ENCODE measurements at regions not wholly inside any gene's neighbourhood (a gene's known extent, or its start where the extent isn't known, plus 50 kb on each side); places are given as distances from the start of the nearest gene placed in this dataset.

DNA sequence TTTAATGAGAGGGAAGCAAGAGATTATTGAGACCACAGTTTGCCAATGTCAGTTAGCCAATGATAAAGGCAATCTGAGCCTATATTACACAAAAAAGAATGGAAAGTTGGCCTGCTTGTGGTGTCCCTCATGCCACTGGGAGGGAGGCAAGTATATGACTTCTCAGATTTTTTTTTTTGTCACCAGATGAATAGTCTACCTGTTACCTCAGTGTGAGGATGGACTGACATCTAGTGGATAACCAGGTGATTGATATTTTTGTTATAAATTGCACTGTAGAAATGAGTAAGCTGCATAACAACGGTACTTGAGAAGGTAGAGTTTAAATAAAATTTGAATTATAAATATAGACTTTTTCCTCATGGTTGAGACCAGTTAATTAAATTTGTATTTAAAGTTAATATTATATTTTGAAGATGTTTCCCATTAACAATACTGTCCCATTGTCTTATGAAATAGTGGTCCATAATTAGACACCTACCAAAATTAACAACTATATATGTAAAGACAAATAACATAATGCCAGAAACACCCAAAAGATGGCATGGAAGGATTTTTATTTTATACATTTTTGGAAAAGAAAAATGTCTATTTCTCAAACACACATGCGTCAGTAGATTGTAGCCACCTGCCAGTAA is 237.8 kb upstream of the GADL1 start:
- Histone ChIP-seq H3K4me1 (peaks cover 4% of the 10 kb centered on the region), H4K20me1 (ENCODE audit: low read depth) (no peaks in the 10 kb centered on the region), H3K27ac (no peak overlapping the region), H3K4me3 (no peak overlapping the region), H3K27me3 (peaks cover 6% of the 10 kb centered on the region), H3F3A (ENCODE audit: low read depth) (peaks cover 4% of the 10 kb centered on the region), H3K79me2 (ENCODE audit: low read depth) (no peaks in the 10 kb centered on the region), H3K36me3 (no peaks in the 10 kb centered on the region), H3K9ac (no peak overlapping the region), H2AFZ (replicated peaks) (no peak overlapping the region), H3K4me2 (no peak overlapping the region), H3K9me3 (ENCODE audit: low read depth) (no peaks in the 10 kb centered on the region)
- Mint-ChIP-seq H3K27me3 (ENCODE audit: insufficient read depth, low read depth) (no peaks in the 10 kb centered on the region), H3K4me3 (no peak overlapping the region), H3K36me3 (no peaks in the 10 kb centered on the region), H3K27ac (no peak overlapping the region), H3K4me1 (no peaks in the 10 kb centered on the region), H3K9me3 (no peaks in the 10 kb centered on the region)
- peak; percentile 37 for DNase-seq (ENCODE audit: low spot score)
- TF ChIP-seq EZH2phosphoT487 (IDR thresholded peaks at IDR 0.05) (no peak), EZH2 (IDR thresholded peaks at IDR 0.05) (no peak)
- TF ChIP-seq, protein P1, sequence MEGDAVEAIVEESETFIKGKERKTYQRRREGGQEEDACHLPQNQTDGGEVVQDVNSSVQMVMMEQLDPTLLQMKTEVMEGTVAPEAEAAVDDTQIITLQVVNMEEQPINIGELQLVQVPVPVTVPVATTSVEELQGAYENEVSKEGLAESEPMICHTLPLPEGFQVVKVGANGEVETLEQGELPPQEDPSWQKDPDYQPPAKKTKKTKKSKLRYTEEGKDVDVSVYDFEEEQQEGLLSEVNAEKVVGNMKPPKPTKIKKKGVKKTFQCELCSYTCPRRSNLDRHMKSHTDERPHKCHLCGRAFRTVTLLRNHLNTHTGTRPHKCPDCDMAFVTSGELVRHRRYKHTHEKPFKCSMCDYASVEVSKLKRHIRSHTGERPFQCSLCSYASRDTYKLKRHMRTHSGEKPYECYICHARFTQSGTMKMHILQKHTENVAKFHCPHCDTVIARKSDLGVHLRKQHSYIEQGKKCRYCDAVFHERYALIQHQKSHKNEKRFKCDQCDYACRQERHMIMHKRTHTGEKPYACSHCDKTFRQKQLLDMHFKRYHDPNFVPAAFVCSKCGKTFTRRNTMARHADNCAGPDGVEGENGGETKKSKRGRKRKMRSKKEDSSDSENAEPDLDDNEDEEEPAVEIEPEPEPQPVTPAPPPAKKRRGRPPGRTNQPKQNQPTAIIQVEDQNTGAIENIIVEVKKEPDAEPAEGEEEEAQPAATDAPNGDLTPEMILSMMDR (IDR thresholded peaks at IDR 0.05): peak; percentile 64

DNA sequence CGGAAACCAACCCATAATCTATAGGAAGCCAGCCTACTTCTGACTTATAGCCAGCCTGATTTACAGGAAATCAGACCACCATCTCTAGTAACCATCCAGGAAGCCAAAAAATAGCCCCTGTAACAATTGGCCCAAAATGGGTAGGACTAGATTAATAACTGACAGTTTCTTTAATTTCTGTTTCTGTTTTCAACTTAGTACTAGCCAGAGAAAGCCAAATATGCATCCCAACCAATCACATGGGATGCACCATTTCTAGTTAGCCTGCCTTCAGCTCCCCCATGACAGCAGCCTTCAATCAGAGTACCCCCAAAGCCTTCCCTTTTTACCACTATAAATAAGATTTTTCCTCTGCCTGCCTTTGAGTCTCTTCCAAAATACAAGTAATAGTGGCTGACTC is 239.1 kb upstream of the GADL1 start:
- Histone ChIP-seq H4K20me1 (ENCODE audit: low read depth) (no peaks in the 10 kb centered on the region), H3K36me3 (no peaks in the 10 kb centered on the region), H3K9ac (no peak overlapping the region), H3K27me3 (peaks cover 6% of the 10 kb centered on the region), H3F3A (ENCODE audit: low read depth) (no peaks in the 10 kb centered on the region), H3K4me1 (no peaks in the 10 kb centered on the region), H3K4me3 (no peak overlapping the region), H3K4me2 (no peak overlapping the region), H2AFZ (replicated peaks) (no peak overlapping the region), H3K9me3 (ENCODE audit: low read depth) (no peaks in the 10 kb centered on the region), H3K79me2 (ENCODE audit: low read depth) (no peaks in the 10 kb centered on the region), H3K27ac (no peak overlapping the region)
- H3K4me3 Mint-ChIP-seq: no peak overlapping the region
- no peak for DNase-seq (ENCODE audit: low spot score)
- H3K27me3 Mint-ChIP-seq (ENCODE audit: insufficient read depth, low read depth): no peaks in the 10 kb centered on the region
- TF ChIP-seq EZH2 (IDR thresholded peaks at IDR 0.05) (no peak), EZH2phosphoT487 (IDR thresholded peaks at IDR 0.05) (no peak)
- TF ChIP-seq, protein P1 (IDR thresholded peaks at IDR 0.05): no peak
- no peaks in the 10 kb centered on the region for H3K9me3 Mint-ChIP-seq
- H3K4me1 Mint-ChIP-seq: peaks cover 5% of the 10 kb centered on the region
- no peak overlapping the region for H3K27ac Mint-ChIP-seq
- no peaks in the 10 kb centered on the region for H3K36me3 Mint-ChIP-seq

DNA sequence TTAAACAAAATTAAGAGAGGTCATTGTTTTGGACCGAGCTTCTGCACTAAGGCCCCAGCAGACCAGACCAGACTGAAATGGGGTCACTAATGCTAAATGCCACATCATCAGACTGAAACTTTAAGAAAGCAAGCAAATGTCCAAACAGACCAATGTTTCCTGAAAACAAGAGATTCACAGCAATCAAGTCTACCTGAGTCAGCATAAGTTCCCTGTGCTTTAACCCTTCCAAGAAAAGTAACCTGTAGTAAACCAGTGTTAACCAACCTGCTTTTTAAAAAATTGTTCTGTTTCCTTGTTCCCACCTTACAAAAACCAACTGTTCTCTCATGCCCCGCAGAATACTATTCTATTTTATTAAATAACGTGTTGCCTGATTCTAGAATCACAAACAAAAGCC is 241.1 kb upstream of the GADL1 start:
- TF ChIP-seq EZH2 (IDR thresholded peaks at IDR 0.05): no peak
- TF ChIP-seq EZH2phosphoT487 (IDR thresholded peaks at IDR 0.05): no peak
- TF ChIP-seq, protein P1 (IDR thresholded peaks at IDR 0.05): no peak
- Histone ChIP-seq H4K20me1 (ENCODE audit: low read depth) (no peaks in the 10 kb centered on the region), H3K79me2 (ENCODE audit: low read depth) (no peaks in the 10 kb centered on the region), H2AFZ (replicated peaks) (no peak overlapping the region), H3K27ac (no peak overlapping the region), H3K4me1 (no peaks in the 10 kb centered on the region), H3K27me3 (no peaks in the 10 kb centered on the region), H3F3A (ENCODE audit: low read depth) (no peaks in the 10 kb centered on the region), H3K4me3 (no peak overlapping the region), H3K9ac (no peak overlapping the region), H3K36me3 (no peaks in the 10 kb centered on the region), H3K4me2 (no peak overlapping the region), H3K9me3 (ENCODE audit: low read depth) (no peaks in the 10 kb centered on the region)
- Mint-ChIP-seq H3K27ac (no peak overlapping the region), H3K4me3 (no peak overlapping the region), H3K27me3 (ENCODE audit: insufficient read depth, low read depth) (no peaks in the 10 kb centered on the region), H3K4me1 (peaks cover 5% of the 10 kb centered on the region), H3K9me3 (no peaks in the 10 kb centered on the region), H3K36me3 (no peaks in the 10 kb centered on the region)
- no peak for DNase-seq (ENCODE audit: low spot score)

Measured in neural progenitor cell (in vitro differentiated cells).